ENCODE measurements at regions not wholly inside any gene's neighbourhood (a gene's known extent, or its start where the extent isn't known, plus 50 kb on each side); places are given as distances from the start of the nearest gene placed in this dataset.

- DNase-seq (ENCODE audit: insufficient read length, low spot score) (no peak), FAIRE-seq (peak; percentile 50)
- TF ChIP-seq POLR2A (IDR thresholded peaks at IDR 0.05; ENCODE audit: low read depth, low read length): no peak
- no peak for TF ChIP-seq POLR2AphosphoS5 (IDR thresholded peaks at IDR 0.05; ENCODE audit: low read depth, low read length)
- no peak for TF ChIP-seq POU2F2 (IDR thresholded peaks at IDR 0.05; ENCODE audit: low read depth, low read length)
- TF ChIP-seq TAF1 (IDR thresholded peaks at IDR 0.05; ENCODE audit: low read depth, low read length): no peak
- no peak for TF ChIP-seq PAX5 (IDR thresholded peaks at IDR 0.05; ENCODE audit: insufficient read depth, low read length, severe bottlenecking)
- TF ChIP-seq SPI1 (IDR thresholded peaks at IDR 0.05; ENCODE audit: low read depth, low read length): no peak
These were observed 55.8 kb upstream of the SHC3 start for GRCh38 chr9:89234205-89235067.

DNA sequence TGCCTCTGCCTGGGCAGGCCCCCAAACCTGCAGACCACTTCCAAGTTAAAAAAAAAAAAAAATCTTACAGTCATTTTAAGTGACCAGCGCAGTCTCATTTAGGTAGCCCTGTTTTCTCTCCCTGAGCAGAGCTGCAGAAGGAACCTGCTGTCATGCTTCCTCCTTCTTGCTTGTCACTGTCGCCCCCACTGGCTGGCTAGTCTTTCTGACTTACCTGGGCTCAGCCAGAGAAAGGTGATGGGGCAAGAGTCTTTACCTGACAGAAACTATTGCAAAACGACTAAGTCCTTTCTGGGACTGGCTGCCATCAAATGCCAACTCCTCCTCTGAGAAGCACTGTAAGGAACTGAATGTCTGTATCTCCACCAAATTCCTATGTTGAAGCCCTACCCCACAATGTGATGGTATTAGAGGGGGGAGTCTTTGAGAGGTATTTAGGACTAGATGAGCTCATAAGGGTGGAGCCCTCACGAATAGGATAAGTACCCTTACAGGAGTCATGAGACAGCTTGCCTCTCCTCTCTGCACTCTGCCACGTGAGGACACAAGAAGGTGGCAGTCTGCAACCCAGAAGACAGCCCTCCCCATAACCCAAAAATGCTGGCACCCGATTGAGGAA is 58.4 kb upstream of the SHC3 start:
- TF ChIP-seq POU2F2 (IDR thresholded peaks at IDR 0.05; ENCODE audit: low read depth, low read length) (no peak), POLR2AphosphoS5 (IDR thresholded peaks at IDR 0.05; ENCODE audit: low read depth, low read length) (no peak), POLR2A (IDR thresholded peaks at IDR 0.05; ENCODE audit: low read depth, low read length) (no peak), TAF1 (IDR thresholded peaks at IDR 0.05; ENCODE audit: low read depth, low read length) (no peak), SPI1 (IDR thresholded peaks at IDR 0.05; ENCODE audit: low read depth, low read length) (no peak), PAX5 (IDR thresholded peaks at IDR 0.05; ENCODE audit: insufficient read depth, low read length, severe bottlenecking) (no peak)
- FAIRE-seq: no peak
- DNase-seq (ENCODE audit: insufficient read length, low spot score): no peak

- no peak for FAIRE-seq
- no peak for TF ChIP-seq POU2F2 (IDR thresholded peaks at IDR 0.05; ENCODE audit: low read depth, low read length)
- no peak for TF ChIP-seq POLR2AphosphoS5 (IDR thresholded peaks at IDR 0.05; ENCODE audit: low read depth, low read length)
- TF ChIP-seq PAX5 (IDR thresholded peaks at IDR 0.05; ENCODE audit: insufficient read depth, low read length, severe bottlenecking): no peak
- TF ChIP-seq SPI1 (IDR thresholded peaks at IDR 0.05; ENCODE audit: low read depth, low read length): no peak
- no peak for TF ChIP-seq TAF1 (IDR thresholded peaks at IDR 0.05; ENCODE audit: low read depth, low read length)
- TF ChIP-seq POLR2A (IDR thresholded peaks at IDR 0.05; ENCODE audit: low read depth, low read length): no peak
- no peak for DNase-seq (ENCODE audit: insufficient read length, low spot score)
These were observed 59.8 kb upstream of the SHC3 start for GRCh38 chr9:89238424-89238823.

DNA sequence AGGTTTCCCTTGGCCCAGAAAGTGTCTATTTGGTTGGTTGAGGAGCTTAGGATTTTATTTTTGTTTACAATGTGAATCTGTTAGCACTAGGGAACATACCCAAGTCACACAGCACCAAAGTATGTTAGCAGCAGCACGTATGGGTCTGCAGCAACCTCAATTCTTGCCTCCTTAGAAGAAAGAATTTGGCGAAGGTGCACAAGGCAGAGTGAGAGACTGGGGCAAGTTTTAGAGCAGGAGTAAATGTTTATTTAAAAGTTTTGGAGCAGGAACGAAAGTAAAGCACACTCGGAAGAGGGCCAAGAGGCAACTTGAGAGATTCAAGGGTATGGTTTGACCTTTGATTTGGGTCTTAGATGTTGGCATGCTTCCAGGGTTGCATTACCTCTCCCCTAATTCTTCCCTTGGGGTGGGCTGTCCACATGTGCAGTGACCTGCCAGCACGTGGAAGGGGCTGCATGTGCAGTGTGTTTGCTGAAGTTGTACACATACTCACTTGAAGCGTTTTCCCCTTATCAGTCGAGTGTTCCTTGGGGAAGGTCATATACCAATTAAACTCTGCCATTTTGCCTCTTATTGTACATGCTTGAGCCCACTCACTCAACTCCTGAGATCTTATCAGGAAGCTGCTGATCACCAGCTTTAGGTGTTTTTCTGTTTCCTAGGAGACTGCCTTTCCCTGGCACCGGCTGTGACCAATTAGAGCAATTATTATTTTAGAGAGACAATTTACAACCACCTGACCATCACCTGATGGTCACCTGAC is 64.9 kb upstream of the SHC3 start:
- TF ChIP-seq POLR2AphosphoS5 (IDR thresholded peaks at IDR 0.05; ENCODE audit: low read depth, low read length) (no peak), SPI1 (IDR thresholded peaks at IDR 0.05; ENCODE audit: low read depth, low read length) (no peak), TAF1 (IDR thresholded peaks at IDR 0.05; ENCODE audit: low read depth, low read length) (no peak), POU2F2 (IDR thresholded peaks at IDR 0.05; ENCODE audit: low read depth, low read length) (no peak), POLR2A (IDR thresholded peaks at IDR 0.05; ENCODE audit: low read depth, low read length) (no peak), PAX5 (IDR thresholded peaks at IDR 0.05; ENCODE audit: insufficient read depth, low read length, severe bottlenecking) (no peak)
- DNase-seq (ENCODE audit: insufficient read length, low spot score) (no peak), FAIRE-seq (no peak)

DNA sequence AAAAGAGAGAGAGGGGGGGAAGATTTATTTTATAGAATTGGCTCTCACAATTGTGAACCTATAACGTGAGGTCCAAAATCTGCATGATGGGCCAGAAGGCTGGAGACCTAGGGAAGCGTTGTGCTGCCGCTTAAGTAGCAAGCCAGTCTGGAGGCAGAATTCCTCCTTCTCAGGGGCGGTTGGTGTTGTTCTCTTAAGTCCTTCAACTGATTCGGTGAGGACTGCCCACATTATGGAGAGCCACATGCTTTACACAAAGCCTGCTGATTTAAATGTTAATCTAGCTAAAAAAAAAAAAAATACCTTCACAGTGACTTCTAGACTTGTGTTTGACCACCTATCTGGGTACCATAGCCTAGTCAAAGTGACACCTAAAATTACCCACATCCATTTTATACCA is 64.2 kb upstream of the CKS2 start:
- DNase-seq (ENCODE audit: insufficient read length, low spot score) (no peak), FAIRE-seq (no peak)
- no peak for TF ChIP-seq POU2F2 (IDR thresholded peaks at IDR 0.05; ENCODE audit: low read depth, low read length)
- no peak for TF ChIP-seq SPI1 (IDR thresholded peaks at IDR 0.05; ENCODE audit: low read depth, low read length)
- TF ChIP-seq TAF1 (IDR thresholded peaks at IDR 0.05; ENCODE audit: low read depth, low read length): no peak

- FAIRE-seq: no peak
- no peak for TF ChIP-seq POLR2A (IDR thresholded peaks at IDR 0.05; ENCODE audit: low read depth, low read length)
- DNase-seq (ENCODE audit: insufficient read length, low spot score): no peak
These were observed 63.3 kb upstream of the CKS2 start for GRCh38 chr9:89247431-89248353.

DNA sequence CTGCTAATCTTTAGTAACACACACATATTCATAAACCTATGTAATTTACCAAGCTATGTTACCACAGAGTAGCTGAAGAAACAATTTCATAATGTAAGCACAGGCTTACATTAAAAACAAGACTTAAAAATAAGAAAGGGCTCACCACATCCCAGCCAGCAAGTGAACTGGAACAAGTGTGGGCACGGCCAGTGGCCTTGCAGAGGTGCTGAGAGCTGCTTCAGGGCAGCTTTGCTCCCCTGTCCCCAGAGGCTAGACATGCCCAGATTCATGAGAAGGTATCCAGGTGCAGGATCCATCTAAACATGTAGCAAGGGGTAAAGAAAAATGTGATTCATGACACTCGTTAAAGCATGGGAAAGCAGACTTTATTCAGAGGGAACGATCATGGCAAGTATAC is 62.0 kb upstream of the CKS2 start:
- TF ChIP-seq PAX5 (IDR thresholded peaks at IDR 0.05; ENCODE audit: insufficient read depth, low read length, severe bottlenecking): no peak
- no peak for TF ChIP-seq POLR2A (IDR thresholded peaks at IDR 0.05; ENCODE audit: low read depth, low read length)
- no peak for TF ChIP-seq TAF1 (IDR thresholded peaks at IDR 0.05; ENCODE audit: low read depth, low read length)
- TF ChIP-seq SPI1 (IDR thresholded peaks at IDR 0.05; ENCODE audit: low read depth, low read length): no peak
- TF ChIP-seq POLR2AphosphoS5 (IDR thresholded peaks at IDR 0.05; ENCODE audit: low read depth, low read length): no peak
- no peak for TF ChIP-seq POU2F2 (IDR thresholded peaks at IDR 0.05; ENCODE audit: low read depth, low read length)
- DNase-seq (ENCODE audit: insufficient read length, low spot score) (no peak), FAIRE-seq (no peak)

DNA sequence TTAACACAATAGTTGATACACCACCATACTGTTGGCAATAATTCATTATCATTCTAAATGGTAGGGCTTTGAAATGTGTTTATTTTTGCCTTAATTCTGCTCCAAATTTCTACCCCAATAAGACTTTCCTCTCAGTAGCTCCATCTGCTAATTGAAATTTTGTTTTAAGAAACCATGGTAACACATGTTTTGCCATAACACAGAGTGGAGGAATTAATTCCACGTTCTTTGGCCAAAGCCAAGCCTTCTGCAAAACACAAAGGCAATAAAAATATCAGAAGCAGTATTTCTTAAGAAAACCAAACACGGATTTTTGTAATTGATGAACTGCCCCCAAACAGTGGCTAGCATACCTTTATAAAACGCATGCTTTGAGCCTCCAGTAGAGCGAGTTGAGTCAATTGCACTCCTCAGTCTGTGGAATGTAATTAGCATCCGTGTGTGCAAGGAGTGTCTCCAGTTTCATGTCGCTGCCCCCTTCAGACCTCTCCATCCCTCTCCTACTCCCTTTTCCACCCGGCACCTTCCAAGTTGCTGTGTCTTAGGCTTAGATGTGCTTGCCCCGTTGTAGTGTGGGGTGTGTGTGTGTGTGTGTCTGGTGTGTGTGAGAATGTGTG is 58.2 kb upstream of the CKS2 start:
- no peak for TF ChIP-seq POU2F2 (IDR thresholded peaks at IDR 0.05; ENCODE audit: low read depth, low read length)
- no peak for TF ChIP-seq POLR2A (IDR thresholded peaks at IDR 0.05; ENCODE audit: low read depth, low read length)
- no peak for TF ChIP-seq SPI1 (IDR thresholded peaks at IDR 0.05; ENCODE audit: low read depth, low read length)
- no peak for TF ChIP-seq PAX5 (IDR thresholded peaks at IDR 0.05; ENCODE audit: insufficient read depth, low read length, severe bottlenecking)
- TF ChIP-seq TAF1 (IDR thresholded peaks at IDR 0.05; ENCODE audit: low read depth, low read length): no peak
- TF ChIP-seq POLR2AphosphoS5 (IDR thresholded peaks at IDR 0.05; ENCODE audit: low read depth, low read length): no peak
- DNase-seq (ENCODE audit: insufficient read length, low spot score) (no peak), FAIRE-seq (no peak)

Measured in GM12891 (cell line).